Right forelimb (tissue), 1 donor: ENCODE measurements at regions not wholly inside any gene's neighbourhood (a gene's known extent, or its start where the extent isn't known, plus 50 kb on each side); places are given as distances from the start of the nearest gene placed in this dataset.
"Not testable (repeated sequence)": the region's sequence is repeated elsewhere in the genome, so short reads cannot be mapped to it uniquely, and the experiment has no call there.

Source experiments
- DNase-seq: peaks from one replicate; pipeline ENCODE4 v3.0.0-alpha.2; 2018

GRCh38 chr7:116342125-116342524 lies 131.8 kb downstream of the TES start:
- DNase-seq = no peak

DNA sequence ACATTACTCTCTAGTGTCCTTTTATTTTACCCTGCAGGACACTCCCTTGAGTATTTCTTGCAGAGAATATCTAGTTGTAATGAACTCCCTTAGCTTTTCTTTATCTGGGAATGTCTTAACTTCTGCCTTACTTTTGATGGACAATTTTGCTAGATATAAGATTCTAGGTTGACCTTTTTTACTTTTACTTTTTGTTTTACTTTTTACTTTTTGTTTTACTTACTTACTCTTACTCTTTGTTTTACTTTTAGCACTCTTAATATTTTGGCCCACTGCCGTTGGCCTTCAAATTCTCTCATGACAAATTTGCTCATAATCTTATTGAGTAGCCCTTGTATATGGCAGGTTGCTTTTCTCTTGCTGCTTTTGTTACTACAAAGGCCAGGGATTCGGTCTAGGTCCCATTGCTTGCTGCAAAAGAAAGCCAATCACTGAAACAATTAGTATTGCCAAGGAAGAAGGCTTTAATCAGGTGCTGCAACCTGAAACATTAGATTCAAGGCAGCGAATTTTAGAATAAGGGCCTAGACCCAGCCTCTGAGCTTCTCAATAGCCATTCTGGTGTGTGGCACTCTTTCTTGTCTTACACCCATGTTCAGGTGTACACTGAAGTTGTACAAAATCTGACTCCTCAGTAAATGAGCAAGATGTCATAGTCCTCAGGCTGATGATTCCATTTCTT lies 137.0 kb downstream of the TES start:
- no peak for DNase-seq

DNA sequence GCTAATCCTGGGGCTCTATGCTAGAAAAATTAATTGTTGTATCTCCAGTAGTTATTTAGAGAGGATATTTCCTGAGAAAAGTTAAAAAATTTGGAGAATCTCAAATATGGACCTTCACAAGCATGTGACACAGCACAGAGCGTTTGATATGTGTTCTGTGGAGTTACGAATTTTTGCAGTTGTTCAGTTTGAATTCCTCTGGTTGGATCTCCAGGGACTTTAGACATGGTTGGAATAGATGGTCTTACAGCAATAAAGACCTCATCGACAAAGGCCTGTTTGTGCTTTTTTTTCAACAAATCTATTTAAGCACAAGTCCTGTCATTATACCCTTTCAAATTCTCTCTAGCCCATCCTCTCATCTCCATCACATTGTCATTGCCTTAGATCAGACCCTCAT lies 138.0 kb downstream of the TES start:
- DNase-seq = no peak

GRCh38 chr7:116351966-116352365 lies 141.6 kb downstream of the TES start:
- no peak for DNase-seq

- DNase-seq = peak; percentile 71
Measured at GRCh38 chr7:116353647-116354046, 143.3 kb downstream of the TES start.

GRCh38 chr7:116354171-116354545 lies 143.8 kb downstream of the TES start:
- peak; percentile 92 for DNase-seq

DNA sequence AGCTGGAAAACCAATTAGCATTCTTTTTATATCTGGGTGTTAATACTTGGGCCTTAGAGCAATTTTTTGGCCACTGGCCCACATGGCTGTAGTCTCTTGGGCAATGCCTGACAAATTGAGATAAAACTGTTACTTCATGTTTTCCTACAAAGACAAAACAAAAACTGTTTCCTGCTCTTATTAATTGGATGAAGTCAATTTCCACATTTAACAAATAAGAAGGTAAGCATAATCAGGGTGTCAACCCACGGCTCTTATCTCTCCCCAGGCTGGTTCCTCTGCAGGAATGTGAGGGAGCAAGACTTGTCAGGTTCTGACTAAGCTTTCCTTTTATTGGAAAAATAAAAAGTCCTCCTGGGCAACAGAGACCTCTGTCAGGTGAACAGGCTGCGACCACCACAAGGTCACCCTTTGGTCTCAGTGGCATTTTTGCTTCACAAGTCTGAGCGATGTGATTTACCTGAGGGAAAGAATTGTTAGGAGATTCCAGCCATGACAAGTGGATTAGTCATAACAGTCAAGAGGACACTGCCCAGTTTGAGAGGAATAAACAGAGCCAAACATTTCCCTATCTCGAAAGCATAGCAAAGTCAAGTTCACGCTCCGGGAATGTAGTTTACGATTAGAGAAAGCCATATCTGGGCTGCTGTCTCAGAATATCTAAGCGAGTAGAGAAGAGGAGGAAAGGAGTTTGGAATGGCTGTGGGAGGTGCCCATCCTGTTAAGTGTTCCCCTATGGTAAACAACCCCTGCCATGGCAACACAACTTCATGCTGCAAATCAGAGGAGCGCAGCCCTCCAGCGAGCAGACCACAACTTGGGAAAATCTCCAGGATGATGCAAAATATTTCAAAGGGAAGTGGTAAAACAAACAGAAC lies 144.4 kb downstream of the TES start:
- peak; percentile 83 for DNase-seq

DNA sequence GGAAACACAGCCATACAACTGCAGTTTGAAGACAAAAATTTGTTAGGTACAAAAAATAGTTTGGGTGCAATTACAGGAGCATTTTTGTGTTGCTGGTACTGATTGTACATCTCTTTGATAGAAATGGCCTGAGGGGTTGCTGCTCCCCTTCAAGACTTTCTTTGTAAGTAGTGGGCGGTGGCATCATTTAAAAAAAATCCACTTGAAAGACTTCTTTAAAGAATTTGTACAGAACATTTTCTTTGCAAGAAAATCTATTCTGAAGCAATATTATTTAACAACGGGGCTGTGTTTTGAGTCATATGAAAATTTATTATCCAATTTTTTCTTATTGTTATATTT lies 144.1 kb upstream of the CAV2 start:
- DNase-seq = no peak

- no peak for DNase-seq
Measured at GRCh38 chr7:116356333-116356965, 143.1 kb upstream of the CAV2 start.

DNA sequence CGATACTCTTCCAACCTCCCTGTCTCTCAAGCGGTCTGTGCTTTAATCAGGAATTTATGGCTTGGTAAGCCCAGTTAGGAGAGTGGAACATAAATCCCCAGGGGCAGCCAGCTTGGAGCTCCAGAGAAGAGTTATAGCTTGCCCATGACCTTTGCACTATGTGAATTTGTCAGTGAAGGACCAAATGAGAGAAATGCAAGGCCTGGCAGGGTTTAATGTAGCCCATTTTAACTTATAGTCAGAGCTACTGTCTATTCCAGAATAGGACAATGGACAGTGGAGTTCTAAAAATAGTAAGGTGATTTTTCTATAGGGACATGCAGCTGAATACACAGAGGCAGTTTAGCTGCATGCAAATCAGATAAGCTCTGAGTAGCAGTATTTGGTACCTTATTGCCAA lies 142.6 kb upstream of the CAV2 start:
- no peak for DNase-seq

DNA sequence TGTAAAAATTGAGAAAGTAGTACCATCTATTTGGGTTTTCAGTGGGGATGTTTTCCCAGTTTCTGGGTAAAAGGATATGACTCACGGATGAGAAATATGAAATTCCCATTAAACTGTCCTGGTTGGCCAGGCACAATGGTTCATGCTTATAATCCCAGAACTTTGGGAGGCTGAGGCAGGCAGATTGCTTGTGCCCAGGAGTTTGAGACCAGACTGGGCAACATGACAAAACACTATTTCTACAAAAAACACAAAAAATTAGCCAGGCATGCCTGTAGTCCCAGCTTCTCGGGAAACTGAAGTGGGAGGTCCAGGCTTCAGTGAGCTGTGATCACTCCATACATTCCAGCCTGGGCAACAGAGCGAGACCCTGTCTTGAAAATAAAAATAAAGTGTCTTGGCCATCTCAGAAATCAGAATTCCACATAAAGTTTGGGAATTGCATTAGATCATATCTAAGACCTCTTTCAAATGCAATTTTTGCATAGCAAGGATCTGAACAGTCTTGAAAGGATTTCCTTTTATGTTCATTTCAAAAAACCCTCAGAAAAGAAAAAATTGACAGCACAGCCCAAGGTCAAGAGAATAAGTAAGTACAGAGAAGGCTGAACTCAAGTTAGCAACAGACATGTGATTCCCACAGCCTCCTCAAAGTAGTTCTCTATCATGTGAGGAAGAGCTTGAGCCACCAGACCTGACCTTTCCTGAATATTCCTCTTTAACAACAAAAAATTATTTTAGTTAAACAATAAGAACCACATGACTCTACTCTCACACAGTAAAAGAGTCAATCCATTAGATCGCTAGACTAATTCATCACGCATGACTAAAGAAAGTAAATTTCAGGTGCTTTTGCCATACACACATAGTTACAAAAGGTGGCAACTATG lies 141.5 kb upstream of the CAV2 start:
- DNase-seq = no peak

DNA sequence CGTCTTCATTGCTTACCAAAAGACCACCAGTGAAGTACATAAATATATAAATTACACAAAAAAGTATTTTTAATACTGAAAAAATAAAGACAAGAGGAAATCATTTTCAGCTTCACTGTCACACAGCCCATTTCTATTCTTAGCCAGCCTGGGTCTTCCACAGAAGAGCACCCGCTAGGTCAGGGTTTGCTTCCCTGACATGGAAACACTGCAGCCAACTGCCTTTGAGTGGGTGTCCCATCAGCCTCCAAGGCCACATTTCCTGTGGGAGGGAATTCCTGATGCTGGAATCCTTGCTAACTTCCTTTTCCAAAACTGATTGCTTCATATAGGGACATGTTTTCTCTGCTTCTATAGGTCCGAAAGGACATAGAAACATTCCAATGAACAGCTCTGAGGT lies 137.8 kb upstream of the CAV2 start:
- no peak for DNase-seq

DNA sequence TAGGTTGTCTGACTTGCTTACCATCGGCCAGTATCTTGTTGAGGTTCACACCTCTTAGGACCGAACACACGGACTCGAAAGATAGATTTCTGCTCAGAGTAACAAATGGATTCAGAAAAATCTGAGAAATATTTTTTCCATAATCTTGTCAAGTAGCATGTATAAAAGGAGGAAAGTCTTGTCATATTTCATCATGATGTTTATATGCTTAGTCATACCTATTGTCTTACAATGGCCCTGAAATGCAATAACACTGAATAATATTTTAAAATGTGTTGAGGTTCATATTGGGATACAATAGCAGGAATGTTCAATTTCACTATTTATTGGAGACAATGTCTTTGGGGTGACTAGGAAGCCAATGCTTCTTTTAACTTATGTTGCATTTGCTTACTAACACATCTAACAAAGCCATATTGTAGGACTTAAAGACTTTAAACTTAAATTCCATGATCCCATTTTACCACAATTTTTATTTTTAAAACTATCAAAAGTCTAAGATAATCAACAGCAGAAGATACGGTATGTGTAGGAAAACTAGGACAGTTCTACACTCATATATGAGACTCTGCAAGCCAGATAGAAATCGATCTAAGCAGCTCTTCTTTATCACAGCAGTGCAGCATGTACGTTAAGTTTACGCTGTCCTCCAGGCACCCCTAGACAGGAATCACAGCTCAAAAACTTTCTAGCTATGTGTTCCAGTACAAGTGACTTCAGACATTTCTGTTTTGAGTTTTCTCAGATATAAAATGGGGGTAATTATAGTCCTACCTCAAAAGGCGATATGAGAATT lies 135.7 kb upstream of the CAV2 start:
- no peak for DNase-seq

GRCh38 chr7:116364469-116364868 lies 135.1 kb upstream of the CAV2 start:
- no peak for DNase-seq

DNA sequence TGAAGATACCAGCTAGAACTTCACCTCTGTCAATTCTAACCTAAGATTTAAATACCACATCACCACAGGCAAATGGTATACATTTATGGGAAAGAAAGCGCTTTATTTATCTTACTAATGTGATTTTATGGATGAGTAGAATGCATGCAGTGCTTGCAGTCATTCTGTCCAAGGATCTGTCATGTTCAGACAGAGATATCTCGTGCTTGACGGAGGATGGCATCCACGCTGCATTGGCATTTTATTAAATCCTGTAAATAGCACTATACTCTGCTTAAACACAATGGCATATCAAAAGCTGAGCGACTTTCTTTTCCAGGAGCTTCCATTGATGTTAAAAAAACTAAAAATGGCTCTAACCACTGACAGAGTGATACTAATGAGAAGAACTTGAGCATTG lies 133.7 kb upstream of the CAV2 start:
- DNase-seq = no peak

DNA sequence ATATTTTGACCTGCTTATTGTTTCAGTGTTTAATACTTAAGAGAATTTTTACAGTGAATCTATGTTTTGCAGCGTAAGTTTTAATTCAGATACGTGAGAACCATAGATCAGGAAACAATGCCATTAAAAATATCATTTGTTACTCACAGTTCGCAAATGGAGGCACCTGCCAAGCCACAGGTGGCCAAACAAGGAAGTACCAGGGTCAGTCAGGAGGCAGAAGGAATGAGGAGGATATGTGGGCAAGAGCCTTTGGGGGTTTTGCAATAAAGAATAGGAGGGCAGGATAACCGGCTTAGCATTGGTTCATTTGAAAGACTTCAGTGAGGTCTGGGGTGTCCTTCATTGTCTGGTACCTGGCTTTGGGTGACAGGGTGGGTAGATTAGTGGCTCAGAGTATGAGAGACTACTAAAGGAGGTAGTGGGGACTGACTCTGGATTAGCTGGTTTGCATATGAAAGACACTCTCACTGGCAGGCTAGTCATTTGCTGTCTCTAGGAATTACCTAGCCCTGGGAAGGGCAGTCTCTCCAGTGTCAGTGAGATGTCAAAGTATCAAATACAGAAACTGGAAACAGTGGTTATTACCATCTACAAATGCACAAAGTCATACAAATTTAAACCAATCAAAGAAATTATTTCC lies 132.2 kb upstream of the CAV2 start:
- no peak for DNase-seq

- DNase-seq = no peak
Measured at GRCh38 chr7:116368965-116369364, 130.6 kb upstream of the CAV2 start.

- not testable (repeated sequence) for DNase-seq
Measured at GRCh38 chr7:116371536-116371935, 128.0 kb upstream of the CAV2 start.

DNA sequence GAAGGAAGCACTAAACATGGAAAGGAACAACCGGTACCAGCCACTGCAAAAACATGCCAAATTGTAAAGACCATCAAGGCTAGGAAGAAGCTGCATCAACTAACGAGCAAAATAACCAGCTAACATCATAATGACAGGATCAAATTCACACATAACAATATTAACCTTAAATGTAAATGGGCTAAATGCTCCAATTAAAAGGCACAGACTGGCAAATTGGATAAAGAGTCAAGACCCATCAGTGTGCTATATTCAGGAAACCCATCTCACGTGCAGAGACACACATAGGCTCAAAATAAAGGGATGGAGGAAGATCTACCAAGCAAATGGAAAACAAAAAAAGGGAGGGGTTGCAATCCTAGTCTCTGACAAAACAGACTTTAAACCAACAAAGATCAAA lies 126.3 kb upstream of the CAV2 start:
- DNase-seq = not testable (repeated sequence)

GRCh38 chr7:116377721-116378120 lies 121.8 kb upstream of the CAV2 start:
- no peak for DNase-seq

DNA sequence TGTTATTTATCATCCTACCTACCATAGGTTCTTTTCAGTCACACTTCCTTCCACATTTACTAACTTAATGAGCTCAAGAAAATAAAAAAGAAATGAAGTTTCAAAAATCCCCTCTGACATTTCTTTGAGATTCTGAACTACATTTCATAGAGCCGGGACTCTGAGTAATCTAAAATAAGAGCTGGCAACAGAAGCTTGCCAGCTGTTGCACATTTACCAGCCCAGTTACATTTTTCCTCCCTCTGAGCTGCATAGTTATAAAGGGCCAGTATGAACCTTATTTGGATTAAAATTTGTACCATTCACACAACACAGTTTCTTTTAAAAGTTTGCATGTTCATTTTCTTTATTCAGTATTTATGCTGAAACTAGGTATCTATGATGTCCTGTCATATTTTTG lies 119.5 kb upstream of the CAV2 start:
- DNase-seq = no peak

DNA sequence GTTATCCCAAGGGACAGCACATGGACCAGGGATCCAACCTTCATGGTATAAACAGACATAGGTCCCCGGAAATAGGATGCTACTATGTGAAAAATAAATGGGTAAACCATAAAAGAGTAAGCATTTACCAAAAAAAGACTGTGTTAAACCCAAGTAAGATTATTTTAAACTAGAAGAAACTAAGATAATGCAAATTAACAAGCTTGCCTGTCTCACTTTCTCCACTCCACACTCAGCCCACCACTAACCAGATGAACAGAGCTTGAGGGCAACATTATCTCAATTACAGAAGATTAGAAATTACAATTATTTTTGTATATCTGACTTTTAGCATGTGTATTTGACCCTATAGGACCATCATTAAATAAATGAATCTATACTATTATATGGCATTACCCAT lies 117.2 kb upstream of the CAV2 start:
- DNase-seq = no peak
